Subcutaneous abdominal adipose tissue (tissue), 5 donors: ENCODE measurements at regions not wholly inside any gene's neighbourhood (a gene's known extent, or its start where the extent isn't known, plus 50 kb on each side); places are given as distances from the start of the nearest gene placed in this dataset.
A peak's percentile ranks its signal among the peaks of the same experiment; 100 is the strongest.

Experiments
- H3K27ac ChIP-seq: one replicate; pipeline ENCODE4 v1.7.0; 2013; ENCODE audit warnings: low read depth, mild to moderate bottlenecking, inconsistent platforms, low read length, moderate library complexity
- H3K27me3 ChIP-seq, 5 donors: one replicate each; pipeline ENCODE4 v1.7.0; 2013; ENCODE audit warnings: low read length in 5 of 5, inconsistent platforms in 1 of 5; ENCODE audit not compliant: control insufficient read depth in 5 of 5, insufficient read depth in 4 of 5
- H3K36me3 ChIP-seq, 5 donors: one replicate each; pipeline ENCODE4 v1.7.0; 2013; ENCODE audit warnings: low read length in 5 of 5; ENCODE audit not compliant: control insufficient read depth in 5 of 5, insufficient read depth in 5 of 5
- H3K4me1 ChIP-seq, 5 donors: one replicate each; pipeline ENCODE4 v1.7.0; 2013; ENCODE audit warnings: low read length in 5 of 5, mild to moderate bottlenecking in 3 of 5, moderate library complexity in 1 of 5; ENCODE audit not compliant: control insufficient read depth in 5 of 5, insufficient read depth in 5 of 5
- H3K4me3 ChIP-seq, 5 donors: one replicate each; pipeline ENCODE4 v1.7.0; 2013; ENCODE audit warnings: low read length in 5 of 5, low read depth in 1 of 5
- H3K9ac ChIP-seq, 5 donors: one replicate each; pipeline ENCODE4 v1.7.0; 2013; ENCODE audit warnings: low read length in 5 of 5, mild to moderate bottlenecking in 4 of 5, moderate library complexity in 3 of 5
- H3K9me3 ChIP-seq, 5 donors: one replicate each; pipeline ENCODE4 v1.7.0; 2013; ENCODE audit warnings: low read length in 5 of 5; ENCODE audit not compliant: control insufficient read depth in 5 of 5
- donor health status: healthy.
- donor health status: healthy.
- donor health status: healthy.
- donor health status: healthy.
- donor health status: healthy.

GRCh38 chr9:115194216-115194615, 76.3 kb upstream of the TNC start:
- Histone ChIP-seq H3K9me3 (peaks cover 0 to 4% (median 0%) of the 10 kb centered on the region in 5 donors), H3K9ac (no peak overlapping the region), H3K36me3 (no peaks in the 10 kb centered on the region), H3K27ac (no peak overlapping the region), H3K4me3 (no peak overlapping the region), H3K27me3 (no peaks in the 10 kb centered on the region), H3K4me1 (peaks cover 0 to 25% (median 11%) of the 10 kb centered on the region in 5 donors)

- no peaks in the 10 kb centered on the region for H3K27me3 ChIP-seq
- H3K4me3 ChIP-seq, result no peak overlapping the region
- no peak overlapping the region for H3K9ac ChIP-seq
- H3K36me3 ChIP-seq, result no peaks in the 10 kb centered on the region
- no peak overlapping the region for H3K27ac ChIP-seq
- H3K4me1 ChIP-seq, result peaks cover 0 to 28% (median 11%) of the 10 kb centered on the region in 5 donors
- peaks cover 0 to under 1% (median 0%) of the 10 kb centered on the region in 5 donors for H3K9me3 ChIP-seq
Observed at GRCh38 chr9:115195912-115196311, 78.0 kb upstream of the TNC start.

- H3K4me1 ChIP-seq, result peaks cover 0 to 28% (median 16%) of the 10 kb centered on the region in 5 donors
- no peak overlapping the region for H3K27ac ChIP-seq
- no peaks in the 10 kb centered on the region for H3K27me3 ChIP-seq
- no peak overlapping the region for H3K4me3 ChIP-seq
- H3K9ac ChIP-seq, result no peak overlapping the region
- no peaks in the 10 kb centered on the region for H3K9me3 ChIP-seq
- no peaks in the 10 kb centered on the region for H3K36me3 ChIP-seq
Observed at GRCh38 chr9:115196919-115197318, 79.0 kb upstream of the TNC start.

- H3K4me1 ChIP-seq, result peaks cover 0 to 26% (median 16%) of the 10 kb centered on the region in 5 donors
- H3K27me3 ChIP-seq, result no peaks in the 10 kb centered on the region
- no peaks in the 10 kb centered on the region for H3K9me3 ChIP-seq
- no peaks in the 10 kb centered on the region for H3K36me3 ChIP-seq
- H3K27ac ChIP-seq, result no peak overlapping the region
- H3K9ac ChIP-seq, result no peak overlapping the region
- no peak overlapping the region for H3K4me3 ChIP-seq
Observed at GRCh38 chr9:115198001-115198400, 80.0 kb upstream of the TNC start.

- peak overlapping the region; percentile 14 for H3K27ac ChIP-seq
- no peak overlapping the region for H3K4me3 ChIP-seq
- H3K4me1 ChIP-seq, result peaks cover 0 to 12% (median 9%) of the 10 kb centered on the region in 5 donors
- no peak overlapping the region for H3K9ac ChIP-seq
- no peaks in the 10 kb centered on the region for H3K27me3 ChIP-seq
- no peaks in the 10 kb centered on the region for H3K9me3 ChIP-seq
- no peaks in the 10 kb centered on the region for H3K36me3 ChIP-seq
Observed at GRCh38 chr9:115200711-115201505, 83.0 kb upstream of the TNC start.

GRCh38 chr9:115202181-115202580, 84.2 kb upstream of the TNC start:
- Histone ChIP-seq H3K4me3 (no peak overlapping the region), H3K27ac (no peak overlapping the region), H3K36me3 (no peaks in the 10 kb centered on the region), H3K9me3 (no peaks in the 10 kb centered on the region), H3K4me1 (peaks cover 0 to 12% (median 9%) of the 10 kb centered on the region in 5 donors), H3K27me3 (no peaks in the 10 kb centered on the region), H3K9ac (no peak overlapping the region)

GRCh38 chr9:115202960-115203751, 85.2 kb upstream of the TNC start:
- Histone ChIP-seq H3K36me3 (no peaks in the 10 kb centered on the region), H3K27ac (no peak overlapping the region), H3K9ac (no peak overlapping the region), H3K4me1 (peaks cover 0 to 12% (median 9%) of the 10 kb centered on the region in 5 donors), H3K9me3 (no peaks in the 10 kb centered on the region), H3K4me3 (no peak overlapping the region), H3K27me3 (no peaks in the 10 kb centered on the region)

- Histone ChIP-seq H3K36me3 (no peaks in the 10 kb centered on the region), H3K27ac (no peak overlapping the region), H3K27me3 (no peaks in the 10 kb centered on the region), H3K4me1 (peaks cover 0 to 12% (median 9%) of the 10 kb centered on the region in 5 donors), H3K4me3 (no peak overlapping the region), H3K9ac (no peak overlapping the region), H3K9me3 (no peaks in the 10 kb centered on the region)
Observed at GRCh38 chr9:115204904-115205453, 87.0 kb upstream of the TNC start.

GRCh38 chr9:115207003-115207836, 89.3 kb upstream of the TNC start:
- H3K4me3 ChIP-seq, result no peak overlapping the region
- no peak overlapping the region for H3K9ac ChIP-seq
- H3K36me3 ChIP-seq, result no peaks in the 10 kb centered on the region
- H3K4me1 ChIP-seq, result peaks cover 0 to 13% (median 9%) of the 10 kb centered on the region in 5 donors
- H3K27ac ChIP-seq, result no peak overlapping the region
- no peaks in the 10 kb centered on the region for H3K9me3 ChIP-seq
- H3K27me3 ChIP-seq, result no peaks in the 10 kb centered on the region
